GM12873 (cell line): ENCODE measurements at regions not wholly inside any gene's neighbourhood (a gene's known extent, or its start where the extent isn't known, plus 50 kb on each side); places are given as distances from the start of the nearest gene placed in this dataset.

ENCODE experiments used
- TF ChIP-seq, protein P1 (sequence below): IDR thresholded peaks from 2 replicates; pipeline ENCODE4 v1.5.1; 2012; ENCODE audit warnings: low read depth, mild to moderate bottlenecking, moderate library complexity, low read length, control low read depth; ENCODE audit not compliant: insufficient read depth; ENCODE audit errors: missing control alignments

DNA sequence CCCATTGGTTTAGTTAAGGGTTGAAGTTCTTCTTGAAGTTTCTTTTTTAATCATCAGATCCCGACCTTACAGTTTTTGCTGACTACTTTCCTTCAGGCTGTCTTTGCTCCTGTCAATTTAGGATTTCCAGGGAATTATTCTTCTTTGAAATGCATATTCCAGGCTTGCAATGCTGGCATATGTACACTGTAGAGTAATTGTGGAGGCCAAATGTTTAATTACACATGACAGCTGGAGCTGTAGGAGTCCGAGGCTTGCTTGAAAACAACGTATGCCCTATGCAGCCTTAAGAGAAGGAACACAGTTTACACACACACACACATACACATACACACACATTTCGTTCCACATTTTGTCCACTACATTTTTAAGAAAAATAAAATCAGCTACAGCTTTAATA is 602.3 kb downstream of the TMEM182 start:
- TF ChIP-seq, protein P1, sequence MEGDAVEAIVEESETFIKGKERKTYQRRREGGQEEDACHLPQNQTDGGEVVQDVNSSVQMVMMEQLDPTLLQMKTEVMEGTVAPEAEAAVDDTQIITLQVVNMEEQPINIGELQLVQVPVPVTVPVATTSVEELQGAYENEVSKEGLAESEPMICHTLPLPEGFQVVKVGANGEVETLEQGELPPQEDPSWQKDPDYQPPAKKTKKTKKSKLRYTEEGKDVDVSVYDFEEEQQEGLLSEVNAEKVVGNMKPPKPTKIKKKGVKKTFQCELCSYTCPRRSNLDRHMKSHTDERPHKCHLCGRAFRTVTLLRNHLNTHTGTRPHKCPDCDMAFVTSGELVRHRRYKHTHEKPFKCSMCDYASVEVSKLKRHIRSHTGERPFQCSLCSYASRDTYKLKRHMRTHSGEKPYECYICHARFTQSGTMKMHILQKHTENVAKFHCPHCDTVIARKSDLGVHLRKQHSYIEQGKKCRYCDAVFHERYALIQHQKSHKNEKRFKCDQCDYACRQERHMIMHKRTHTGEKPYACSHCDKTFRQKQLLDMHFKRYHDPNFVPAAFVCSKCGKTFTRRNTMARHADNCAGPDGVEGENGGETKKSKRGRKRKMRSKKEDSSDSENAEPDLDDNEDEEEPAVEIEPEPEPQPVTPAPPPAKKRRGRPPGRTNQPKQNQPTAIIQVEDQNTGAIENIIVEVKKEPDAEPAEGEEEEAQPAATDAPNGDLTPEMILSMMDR, result no peak

DNA sequence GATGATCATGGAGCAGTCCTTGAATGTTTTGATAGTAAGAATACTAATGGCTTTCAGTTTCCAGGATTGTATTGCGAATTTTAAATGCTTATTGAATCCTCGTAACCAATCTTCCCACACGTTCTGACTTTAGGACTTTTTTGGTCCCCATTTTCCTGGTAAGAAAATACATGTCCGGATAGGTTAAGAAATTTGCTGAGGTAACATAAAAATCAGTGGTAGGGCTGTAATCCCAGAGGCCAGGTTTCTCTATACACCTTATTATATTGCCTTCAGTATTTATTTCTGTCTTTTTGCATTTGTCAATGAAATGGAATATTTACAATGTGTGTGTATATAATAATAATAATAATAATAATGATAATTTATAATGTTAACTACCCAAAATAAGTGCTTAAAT is 603.2 kb downstream of the TMEM182 start:
- TF ChIP-seq, protein P1, result no peak

DNA sequence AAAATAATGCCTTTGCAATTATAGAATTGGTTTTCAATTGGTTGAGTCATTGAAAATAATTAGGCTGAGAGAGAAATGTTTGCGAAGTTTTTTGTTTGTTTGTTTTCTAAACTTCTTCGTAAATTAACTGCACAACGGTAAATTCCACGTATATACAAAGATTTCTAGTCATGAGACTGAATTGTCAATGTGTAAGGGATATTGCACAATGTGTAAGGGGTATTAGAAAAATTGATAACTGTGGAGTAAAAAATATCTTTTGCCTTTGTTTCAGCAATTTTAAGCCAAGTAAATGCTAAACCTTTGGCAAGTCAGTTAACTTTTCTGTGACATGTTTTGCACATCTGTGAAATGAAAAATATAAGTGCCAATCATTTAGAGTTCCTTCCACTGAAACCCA is 606.0 kb downstream of the TMEM182 start:
- TF ChIP-seq, protein P1, result no peak

DNA sequence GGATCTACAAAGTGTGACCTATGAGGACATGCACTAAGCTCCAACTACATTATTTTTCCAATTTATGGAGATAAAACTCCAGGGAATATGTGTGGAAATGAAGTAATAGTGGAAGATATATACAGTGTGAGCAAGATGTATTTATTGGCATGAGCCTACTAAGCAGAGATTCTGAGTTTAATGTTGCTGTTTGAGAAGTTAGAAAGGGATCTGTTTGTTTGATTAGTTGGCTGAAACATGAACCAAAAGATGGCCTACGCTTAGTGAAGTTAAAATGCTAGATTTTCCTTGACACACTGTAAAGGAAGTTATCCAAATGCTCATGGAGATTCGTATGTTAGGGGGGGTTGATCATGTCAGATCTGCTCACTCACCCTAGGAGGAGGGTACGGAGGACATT is 621.7 kb downstream of the TMEM182 start:
- TF ChIP-seq, protein P1, result no peak

DNA sequence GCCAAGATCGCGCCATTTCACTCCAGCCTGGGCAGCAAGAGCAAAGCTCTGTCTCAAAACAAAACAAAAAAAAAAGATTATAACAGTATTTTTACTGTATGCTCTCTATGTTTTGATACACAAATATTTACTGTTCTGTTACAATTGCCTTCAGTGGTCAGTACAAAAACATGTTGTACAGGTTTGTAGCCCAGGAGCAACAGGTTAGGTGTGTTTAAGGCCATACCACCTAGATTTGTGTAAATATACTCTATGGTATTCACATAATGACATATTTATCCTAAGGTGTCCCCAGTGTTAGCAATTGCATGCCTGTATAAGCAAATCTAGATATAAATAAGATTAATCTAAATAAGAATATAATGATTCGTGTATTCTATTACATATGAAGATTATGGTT is 625.0 kb downstream of the TMEM182 start:
- TF ChIP-seq, protein P1, result no peak

DNA sequence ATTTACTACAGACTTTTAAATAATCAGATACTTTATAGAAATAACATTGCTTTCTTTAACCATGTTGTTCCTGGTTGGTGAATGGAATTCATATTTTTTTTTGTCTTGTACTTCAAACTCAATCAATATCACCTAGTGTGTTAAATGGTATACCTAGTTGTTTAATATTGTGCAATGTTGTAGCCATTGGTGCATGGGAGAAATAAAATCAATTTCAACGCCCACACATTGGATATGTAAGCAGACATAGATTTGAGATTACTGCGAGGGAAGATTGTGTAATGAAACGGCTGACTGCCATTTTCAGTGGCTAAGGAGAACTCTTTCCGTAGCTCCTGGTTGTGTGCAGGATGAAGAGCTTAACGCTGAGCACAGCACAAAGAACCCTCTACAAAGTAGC is 626.1 kb downstream of the TMEM182 start:
- TF ChIP-seq, protein P1, result no peak

DNA sequence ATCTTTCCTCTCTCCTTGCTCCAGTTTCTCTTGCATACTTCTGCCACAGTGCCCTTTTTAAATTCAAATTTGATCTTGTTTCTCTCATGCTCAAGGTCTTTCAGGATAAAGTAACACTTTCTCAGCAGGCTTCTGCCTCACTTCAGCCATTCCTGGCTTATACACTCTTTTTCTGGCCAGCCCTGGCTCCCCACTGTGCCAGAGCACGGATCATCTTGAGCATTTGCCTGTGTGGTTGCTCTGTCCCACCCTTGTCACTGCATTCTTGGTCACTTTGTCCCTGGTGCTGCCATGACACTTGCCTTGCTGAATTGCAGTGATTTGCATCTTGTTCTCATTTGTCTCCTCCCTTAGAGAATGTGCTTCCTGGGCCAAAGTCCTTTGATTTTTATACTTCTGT is 634.3 kb downstream of the TMEM182 start:
- TF ChIP-seq, protein P1, result no peak

DNA sequence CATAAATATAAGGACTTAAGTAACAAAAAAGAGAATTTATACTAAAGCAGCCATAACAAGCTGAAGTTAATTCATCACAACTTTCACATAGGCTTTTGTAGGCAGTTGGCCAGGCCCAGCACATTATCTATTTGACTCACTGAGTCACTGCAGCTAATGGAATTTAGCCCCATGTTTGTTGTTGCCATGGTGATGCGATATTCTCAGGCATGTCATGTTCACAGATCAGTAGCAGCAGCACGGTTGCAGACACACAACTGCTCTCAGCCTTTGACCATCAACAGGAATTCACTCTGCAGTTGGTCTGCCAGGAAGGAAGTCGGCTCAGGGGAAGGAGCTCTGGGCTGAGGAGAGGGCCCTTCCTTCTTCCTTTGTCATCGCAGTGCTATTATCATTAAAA is 639.8 kb downstream of the TMEM182 start:
- TF ChIP-seq, protein P1, result no peak
